Colon (tissue), 2 donors: ENCODE measurements at regions not wholly inside any gene's neighbourhood (a gene's known extent, or its start where the extent isn't known, plus 50 kb on each side); places are given as distances from the start of the nearest gene placed in this dataset.
"Not testable (repeated sequence)": the region's sequence is repeated elsewhere in the genome, so short reads cannot be mapped to it uniquely, and the experiment has no call there.

Experiments
- FAIRE-seq: peaks from 2 replicates; lab custom pipeline; 2012; peaks lifted over from hg19 to GRCh38; lab: Jason Lieb, UNC
- donor health status: control.
- donor health status: control.

DNA sequence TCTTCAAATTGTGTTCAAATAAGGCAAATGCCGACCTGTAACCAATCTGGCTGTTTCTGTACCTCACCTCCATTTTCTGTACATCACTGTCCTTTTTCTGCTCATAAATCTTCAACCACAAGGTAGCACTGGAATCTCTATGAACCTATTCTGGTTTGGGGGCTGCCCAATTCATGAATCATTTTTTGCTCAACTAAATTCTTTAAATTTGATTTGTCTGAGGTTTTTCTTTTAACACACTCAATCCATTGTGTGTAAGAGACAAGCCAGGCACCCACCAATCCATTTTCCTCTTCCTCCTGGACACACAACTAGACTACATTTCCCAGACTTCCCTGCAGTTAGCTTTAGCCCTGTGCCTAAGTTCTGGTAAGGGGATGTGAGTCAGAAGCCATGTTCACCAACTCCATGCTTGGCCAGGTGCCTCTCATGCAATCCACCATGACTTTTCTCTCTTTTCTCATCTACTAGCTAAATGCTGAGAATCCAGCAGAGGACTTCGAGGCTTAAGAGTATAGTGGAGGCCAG, 193.2 kb upstream of the KLF3 start:
- FAIRE-seq = no peak

GRCh38 chr4:38482696-38483095, 181.3 kb upstream of the KLF3 start:
- no peak for FAIRE-seq

GRCh38 chr4:38483628-38484027, 180.4 kb upstream of the KLF3 start:
- FAIRE-seq = not testable (repeated sequence)

- FAIRE-seq = no peak
Measured at GRCh38 chr4:38489011-38489861, 174.8 kb upstream of the KLF3 start.

DNA sequence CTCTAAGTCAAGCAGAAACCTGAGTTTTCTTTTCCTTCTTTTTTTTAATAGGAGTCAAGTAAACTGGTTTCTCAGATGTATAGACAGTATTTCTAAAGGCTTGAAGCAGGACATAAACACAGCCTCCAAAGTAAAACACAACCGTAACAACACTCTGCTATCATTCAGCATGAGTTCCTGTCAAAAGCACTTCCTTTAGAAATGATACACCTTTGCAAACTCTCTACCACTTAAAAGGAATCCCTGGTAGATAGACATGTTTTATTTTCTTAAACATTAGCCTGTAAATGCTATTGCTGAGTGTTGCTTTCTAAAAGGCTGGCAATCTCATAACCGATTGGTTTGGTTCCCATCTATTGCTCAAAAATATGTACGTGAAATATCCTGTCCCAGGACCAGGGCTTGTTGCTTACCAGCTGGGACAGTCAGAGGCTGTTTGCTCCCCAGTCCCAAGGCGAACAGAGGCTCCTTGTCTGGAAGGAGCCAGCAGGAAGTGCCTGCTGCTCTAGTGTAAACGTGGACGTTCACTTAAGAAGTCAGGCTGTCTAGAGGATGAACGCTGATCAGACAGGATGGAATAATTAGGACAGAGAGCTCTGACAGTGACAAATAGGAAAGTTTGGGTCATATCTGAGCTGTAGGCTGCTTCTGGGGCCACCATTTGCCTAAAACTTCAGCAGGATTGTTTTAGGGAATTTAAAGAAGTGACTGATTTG, 173.9 kb upstream of the KLF3 start:
- FAIRE-seq = no peak

DNA sequence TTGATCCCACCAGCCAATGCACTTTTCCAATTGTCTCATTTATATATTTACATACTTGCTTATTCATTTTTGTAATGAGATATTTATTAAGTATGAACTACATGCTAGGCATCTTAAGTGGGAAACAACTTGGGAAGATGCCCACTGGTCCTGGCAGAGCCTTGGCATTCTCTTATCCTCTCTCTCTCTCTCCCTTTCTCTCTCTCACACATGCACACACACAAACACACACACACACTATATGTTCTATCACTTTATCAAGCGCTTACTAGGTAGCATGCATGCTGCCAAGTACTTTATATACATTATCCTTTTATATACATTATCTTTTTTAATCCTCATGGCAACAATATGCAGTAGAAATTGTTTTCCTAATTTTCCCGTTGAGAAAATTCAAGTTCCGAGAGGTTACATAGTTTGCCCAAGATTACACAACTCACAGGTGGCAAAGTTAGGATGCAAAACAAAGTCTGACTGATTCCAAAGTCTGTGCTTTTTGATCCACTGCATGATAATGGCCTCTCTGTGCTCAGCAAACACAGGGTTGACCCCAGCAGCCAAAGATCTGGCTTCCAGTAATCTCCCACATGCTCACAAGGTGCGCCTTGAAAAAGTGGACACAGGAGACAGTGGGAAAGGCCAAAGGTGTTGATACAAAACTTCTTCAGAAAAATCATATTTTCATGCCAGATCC, 173.1 kb upstream of the KLF3 start:
- no peak for FAIRE-seq

GRCh38 chr4:38491854-38492478, 172.0 kb upstream of the KLF3 start:
- no peak for FAIRE-seq

- FAIRE-seq = no peak
Measured at GRCh38 chr4:38493066-38493465, 170.9 kb upstream of the KLF3 start.

- FAIRE-seq = no peak
Measured at GRCh38 chr4:38495446-38495845, 168.6 kb upstream of the KLF3 start.

DNA sequence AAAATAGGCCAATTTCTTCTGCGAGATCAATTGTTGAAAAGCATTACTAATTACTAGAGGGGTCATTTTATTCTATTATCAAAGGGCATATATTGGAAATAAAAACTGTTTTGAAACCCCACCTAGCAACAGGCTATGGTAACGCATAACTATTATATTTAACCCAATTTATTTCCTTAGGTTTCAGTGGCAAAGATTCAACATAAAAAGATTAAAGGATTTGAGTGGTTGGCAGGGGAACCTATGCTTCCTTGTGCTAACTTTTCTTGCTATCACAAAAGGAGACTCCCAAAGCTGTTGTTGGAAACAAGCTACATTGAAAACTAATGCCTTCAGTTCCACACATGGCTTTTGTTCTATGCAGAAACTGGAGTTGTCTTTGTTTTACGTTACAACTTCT, 166.9 kb upstream of the KLF3 start:
- no peak for FAIRE-seq

DNA sequence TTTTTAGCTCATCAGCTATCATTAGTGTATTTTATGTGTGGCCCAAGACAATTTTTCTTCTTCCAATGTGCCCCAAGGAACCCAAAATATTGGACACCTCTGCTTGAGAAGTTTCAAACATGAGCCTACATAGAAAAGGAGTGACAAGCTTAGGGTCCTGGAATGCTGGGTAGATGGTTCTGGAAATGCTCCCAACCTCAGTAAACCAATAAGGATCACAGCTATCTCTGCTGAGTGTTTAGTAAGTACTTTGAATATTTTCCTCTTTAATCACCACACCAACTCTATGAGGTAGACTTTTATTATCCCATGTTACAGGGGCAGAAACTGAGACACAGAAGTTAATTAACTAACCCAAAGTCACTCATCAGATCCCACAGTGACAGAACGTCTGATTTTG, 164.9 kb upstream of the KLF3 start:
- no peak for FAIRE-seq

- no peak for FAIRE-seq
Measured at GRCh38 chr4:38500433-38500832, 163.6 kb upstream of the KLF3 start.

DNA sequence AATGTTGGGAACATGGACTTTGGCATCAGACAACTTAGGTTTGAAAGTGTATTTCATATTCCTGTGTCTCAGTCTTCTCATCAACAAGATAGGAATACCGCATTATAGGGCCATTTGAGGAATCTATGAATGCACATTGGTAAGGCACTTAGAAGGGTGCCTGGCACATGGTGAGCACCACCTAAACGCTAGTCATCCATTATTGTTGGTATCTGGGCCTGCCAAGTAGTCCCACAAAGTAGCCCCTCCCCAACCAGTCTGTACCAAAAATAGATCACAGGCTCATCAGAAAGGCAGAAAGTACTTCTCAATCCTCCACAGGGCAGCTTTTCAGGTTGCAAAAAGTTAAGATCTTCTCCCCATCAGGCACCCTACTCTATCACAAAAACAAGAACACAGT, 162.3 kb upstream of the KLF3 start:
- no peak for FAIRE-seq

DNA sequence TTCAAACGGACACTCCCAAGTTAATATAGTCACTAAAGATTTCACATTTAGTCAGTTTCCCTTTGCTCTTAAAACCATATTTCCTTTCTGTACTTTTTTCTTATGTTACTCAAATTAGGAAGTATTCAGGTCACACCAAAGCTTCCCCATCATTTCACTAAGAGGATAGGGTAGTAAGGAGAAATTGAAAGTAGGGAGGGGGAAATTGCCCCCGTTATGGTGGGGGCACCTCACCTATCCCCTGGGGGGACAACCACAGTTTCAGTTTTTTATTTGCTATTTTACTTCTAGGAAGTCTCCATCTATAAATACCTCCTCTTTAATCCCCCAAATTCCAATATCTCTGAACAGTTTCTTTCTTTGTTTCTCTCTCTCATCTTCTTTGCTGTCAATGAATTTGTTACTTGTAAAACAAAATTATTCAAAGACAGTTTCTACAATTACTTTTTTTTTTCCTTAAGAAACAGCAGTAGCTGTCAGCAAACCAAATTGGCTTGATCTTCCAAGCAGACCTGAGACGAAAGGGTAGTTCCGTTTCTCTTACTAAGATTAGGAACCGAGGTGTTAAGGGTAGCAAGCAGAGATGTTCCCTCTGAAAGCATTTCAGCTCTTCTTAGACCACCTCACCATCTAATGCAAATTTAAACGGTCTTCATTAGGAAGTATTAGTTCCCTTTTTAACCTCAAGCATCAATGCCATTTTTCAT, 160.2 kb upstream of the KLF3 start:
- no peak for FAIRE-seq

GRCh38 chr4:38504396-38504715, 159.6 kb upstream of the KLF3 start:
- FAIRE-seq = no peak

- FAIRE-seq = no peak
Measured at GRCh38 chr4:38509551-38509950, 154.4 kb upstream of the KLF3 start.

DNA sequence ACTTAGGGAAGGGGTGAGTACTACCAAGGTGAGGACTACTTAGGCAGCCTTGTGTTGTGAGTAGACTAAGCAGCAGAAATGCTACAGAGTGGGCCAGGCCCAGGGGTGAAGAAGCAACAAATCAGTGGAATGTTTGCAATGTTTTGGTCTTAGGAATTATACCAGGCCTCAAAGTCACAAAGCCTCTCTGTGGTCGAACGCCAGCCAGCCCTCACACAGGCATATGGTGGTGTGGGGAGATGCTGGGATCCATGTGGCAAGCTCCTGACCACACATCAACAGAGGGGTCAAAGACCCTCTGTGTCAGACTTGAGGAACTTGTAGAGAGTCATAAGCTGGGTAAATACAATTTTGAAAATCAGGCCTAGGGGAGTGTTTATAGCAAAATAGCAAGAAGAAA, 153.8 kb upstream of the KLF3 start:
- no peak for FAIRE-seq

DNA sequence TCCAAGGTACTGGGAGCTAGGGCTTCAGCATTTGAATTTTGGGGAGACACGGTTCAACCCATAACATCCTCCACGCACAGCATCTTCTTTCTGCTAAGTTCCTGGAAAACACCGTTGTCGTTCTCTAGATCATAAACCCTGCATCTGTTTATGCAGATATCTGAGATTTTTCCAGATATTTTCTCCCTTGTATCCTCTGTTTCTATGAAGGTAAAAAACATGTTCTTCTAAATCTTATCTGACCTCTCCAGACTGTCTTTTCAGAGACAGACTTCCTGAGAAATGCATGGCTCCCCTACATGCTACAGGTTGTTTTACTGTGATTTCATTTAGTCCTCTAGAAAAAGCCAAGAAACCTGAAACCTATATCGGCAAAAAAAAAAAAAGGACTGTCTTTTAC, 152.3 kb upstream of the KLF3 start:
- no peak for FAIRE-seq

DNA sequence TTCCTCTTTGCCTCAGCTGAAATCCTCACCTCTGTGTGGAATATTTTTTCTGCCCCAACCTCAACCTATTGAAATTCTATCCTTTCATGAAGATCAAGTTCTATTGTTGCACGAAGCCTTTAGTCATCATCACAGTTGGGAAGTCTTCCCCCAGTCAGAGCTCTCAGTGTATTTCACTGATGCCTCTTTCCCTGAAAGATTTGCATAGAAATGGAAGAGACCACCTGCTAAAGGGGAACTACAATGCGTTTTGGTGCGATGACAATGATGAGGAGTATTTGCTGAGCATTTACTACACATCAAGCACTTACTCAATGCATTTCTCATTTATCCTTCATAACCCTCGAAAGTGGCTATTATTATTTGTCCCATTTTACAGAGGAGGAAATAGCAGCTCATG, 151.2 kb upstream of the KLF3 start:
- FAIRE-seq = no peak

DNA sequence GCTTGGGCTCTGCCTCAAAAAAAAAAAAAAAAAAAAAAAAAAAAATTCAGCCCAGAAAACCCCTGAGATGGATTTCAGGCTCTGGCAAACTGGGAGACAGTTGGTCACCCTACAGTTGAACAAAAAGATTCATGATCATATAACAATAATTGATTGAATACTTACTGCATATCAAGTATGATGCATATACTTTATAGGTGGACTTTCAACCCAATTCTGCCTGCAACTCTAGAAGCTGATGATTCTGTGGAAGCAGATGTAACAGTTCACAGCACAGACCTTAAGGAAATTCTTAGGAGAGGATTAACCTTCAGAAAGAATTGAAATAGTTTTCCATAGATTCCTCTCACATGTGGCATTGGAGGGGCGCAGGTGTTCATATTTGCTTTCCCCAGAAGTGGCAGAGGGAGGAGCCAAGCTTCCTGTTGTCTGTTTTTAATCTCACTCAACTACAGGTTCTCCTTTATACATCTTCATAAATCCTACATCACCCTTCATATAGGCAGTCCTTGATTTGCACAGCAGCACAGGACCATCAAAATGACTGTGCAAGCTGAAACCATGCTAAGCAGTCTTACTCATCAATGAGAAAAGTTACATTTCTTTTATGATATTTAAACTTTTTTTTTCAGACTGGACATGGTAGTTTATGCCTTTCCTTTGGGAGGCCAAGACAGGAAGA, 149.4 kb upstream of the KLF3 start:
- no peak for FAIRE-seq

DNA sequence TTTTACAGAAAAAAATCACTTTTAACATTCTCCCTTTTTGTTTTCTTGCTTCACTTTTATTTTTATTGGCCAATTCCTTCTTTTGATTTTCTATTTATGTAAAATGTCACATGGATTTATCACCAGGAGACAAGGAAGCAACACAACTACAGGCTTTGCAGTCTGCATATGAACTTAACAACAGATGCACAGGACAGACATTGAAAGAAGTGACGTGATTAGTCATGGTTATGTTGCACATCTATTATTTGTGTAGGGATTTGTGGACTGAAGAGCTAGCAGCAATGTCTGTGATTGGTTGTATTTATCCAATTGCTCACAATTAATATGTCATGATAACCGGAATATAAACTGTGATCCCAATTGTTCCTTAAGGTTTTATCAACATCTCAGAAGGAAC, 147.8 kb upstream of the KLF3 start:
- no peak for FAIRE-seq
